ENCODE measurements at regions not wholly inside any gene's neighbourhood (a gene's known extent, or its start where the extent isn't known, plus 50 kb on each side); places are given as distances from the start of the nearest gene placed in this dataset.

GRCh38 chr21:28657566-28657965, 335.1 kb downstream of the LTN1 start:
- intact Hi-C loops (cut with micrococcal nuclease): no loop called here
- FAIRE-seq (no peak), DNase-seq (ENCODE audit: extremely low read depth in 1 of 4, low spot score in 3 of 4) (no peak), ATAC-seq (no peak)
- Histone ChIP-seq H3K79me2 (ENCODE audit: control insufficient read depth, insufficient read depth, low read length) (no peaks in the 10 kb centered on the region), H3K9me1 (ENCODE audit: control insufficient read depth, insufficient read depth, low read length) (no peaks in the 10 kb centered on the region), H3K4me3 (no peak overlapping the region), H3K9ac (ENCODE audit: insufficient read depth in 1 of 2, low read depth in 2 of 2, low read length in 2 of 2) (no peak overlapping the region), H3K36me3 (ENCODE audit: control insufficient read depth, insufficient read depth, low read length) (no peaks in the 10 kb centered on the region), H3K27ac (ENCODE audit: extremely low read depth, low read depth, low read length) (no peak overlapping the region), H3K4me2 (ENCODE audit: insufficient read depth, low read length) (no peak overlapping the region), H3K9me3 (replicated peaks; ENCODE audit: control insufficient read depth, insufficient read depth, low read depth, low read length) (no peaks in the 10 kb centered on the region; the same call in 1 of the 2 replicates), H3K4me1 (replicated peaks in 1 of 2; ENCODE audit: control insufficient read depth in 2 of 2, insufficient read depth in 2 of 2, low read length in 2 of 2) (no peaks in the 10 kb centered on the region), H3K27me3 (ENCODE audit: control insufficient read depth in 2 of 2, insufficient read depth in 2 of 2, low read length in 2 of 2) (no peaks in the 10 kb centered on the region), H4K20me1 (replicated peaks; ENCODE audit: control insufficient read depth, insufficient read depth, low read length) (no peaks in the 10 kb centered on the region), H2AFZ (ENCODE audit: low read depth, low read length) (no peak overlapping the region)
- POLR2A ChIA-PET: no interaction called here
- in situ Hi-C loops (cut with MboI): no loop called here
- BruUV-seq (replicated peaks): no TSS peak
- CTCF ChIA-PET (ENCODE audit: low intra/inter-chr PET ratio): no interaction called here
- TF ChIP-seq GTF2E2 (tag; IDR thresholded peaks at IDR 0.05): no peak
- no peak for TF ChIP-seq HSF4 (CRISPR knock-in tag; IDR thresholded peaks at IDR 0.05; ENCODE audit: borderline replicate concordance)
- no peak for TF ChIP-seq UBTF (IDR thresholded peaks at IDR 0.05; ENCODE audit: borderline replicate concordance in 1 of 2, low read depth in 2 of 2, low read length in 2 of 2)
- no peak for TF ChIP-seq DDX20 (tag; IDR thresholded peaks at IDR 0.05; ENCODE audit: low read depth)
- no peak for TF ChIP-seq E2F8 (IDR thresholded peaks at IDR 0.05; ENCODE audit: low read depth, partially characterized antibody)
- TF ChIP-seq ZNF23 (CRISPR knock-in tag; IDR thresholded peaks at IDR 0.05): no peak
- no peak for TF ChIP-seq ZNF76 (CRISPR knock-in tag; IDR thresholded peaks at IDR 0.05; ENCODE audit: borderline replicate concordance)
- no peak for TF ChIP-seq THRA (IDR thresholded peaks at IDR 0.05)
- no peak for TF ChIP-seq NRF1 (conservative IDR thresholded peaks at IDR 0.05 in 1 of 2, IDR thresholded peaks at IDR 0.05 in 1 of 2)
- no peak for TF ChIP-seq PHF8 (IDR thresholded peaks at IDR 0.05; ENCODE audit: borderline replicate concordance, low read length)
- TF ChIP-seq ZNF41 (CRISPR knock-in tag; conservative IDR thresholded peaks at IDR 0.05): no peak
- TF ChIP-seq U2AF2 (optimal IDR thresholded peaks at IDR 0.05; ENCODE audit: low read depth, low read length): no peak
